GM12878 (cell line): ENCODE measurements at regions not wholly inside any gene's neighbourhood (a gene's known extent, or its start where the extent isn't known, plus 50 kb on each side); places are given as distances from the start of the nearest gene placed in this dataset.

Experiments
- ATAC-seq: fragments of 200-7000 bp; cut with Tn5 transposase; 3 replicates; pipeline ENCODE4 v1.9.1; 2020; ENCODE audit warnings: mild to moderate bottlenecking, moderate library complexity
- BruUV-seq: library from RNA; stranded (reverse); fragments of 400-500 nt; replicated peaks from 2 replicates; lab custom pipeline; 2021; lab: Mats Ljungman, UMichigan
- CTCF ChIA-PET: fragments of 300-600 bp; sonication (Branson Sonifier 250); formaldehyde crosslinking; extraction: SDS; loops from one replicate; lab custom pipeline; 2021; ENCODE audit warnings: inconsistent platforms; lab: Yijun Ruan, JAX
- POLR2A ChIA-PET: fragments of 350-600 bp; formaldehyde crosslinking; extraction: SDS; loops from one replicate; lab custom pipeline; 2021; ENCODE audit warnings: inconsistent platforms; lab: Charles Lee
- RAD21 ChIA-PET: fragments of 300-600 bp; sonication (Branson Sonifier 250); formaldehyde crosslinking; loops from one replicate; lab custom pipeline; 2023; ENCODE audit warnings: antibody characterized with exemption; ENCODE audit not compliant: unreplicated experiment; lab: Charles Lee
- SMC1A ChIA-PET: fragments of 300-600 bp; sonication (Branson Sonifier 250); formaldehyde crosslinking; loops from one replicate; lab custom pipeline; 2023; ENCODE audit not compliant: unreplicated experiment, uncharacterized antibody; lab: Charles Lee
- DNase-seq: peaks from one replicate; pipeline ENCODE4 v3.0.0-alpha.2; 2011; ENCODE audit warnings: low read depth, low spot score
- FAIRE-seq: peaks from 3 replicates; lab custom pipeline; 2011; peaks lifted over from hg19 to GRCh38; lab: Jason Lieb, UNC
- H2AFZ ChIP-seq: 2 replicates; pipeline ENCODE4 v1.6.0; 2011; ENCODE audit warnings: low read depth, low read length, control low read depth; ENCODE audit not compliant: control insufficient read depth
- H3K27ac ChIP-seq: 2 replicates; pipeline ENCODE4 v1.5.1; 2011; ENCODE audit warnings: control low read depth; ENCODE audit not compliant: control insufficient read depth, insufficient read depth
- H3K27me3 ChIP-seq, 2 experiments: replicated peaks in 1 of 2; 2 replicates each; pipeline versions ENCODE4 v1.6.0 to v1.6.1; 2011; ENCODE audit warnings: low read length in 1 of 2; ENCODE audit not compliant: control insufficient read depth in 2 of 2, insufficient read depth in 2 of 2
- H3K36me3 ChIP-seq, 2 experiments: 2 replicates each; pipeline ENCODE4 v1.5.1; 2011; ENCODE audit warnings: low read length in 1 of 2; ENCODE audit not compliant: control insufficient read depth in 2 of 2, insufficient read depth in 2 of 2
- H3K4me1 ChIP-seq: 2 replicates; pipeline ENCODE4 v1.6.1; 2011; ENCODE audit warnings: mild to moderate bottlenecking, low read length, moderate library complexity, mixed read lengths; ENCODE audit not compliant: control insufficient read depth, insufficient read depth
- H3K4me2 ChIP-seq: 2 replicates; pipeline ENCODE4 v1.6.0; 2011; ENCODE audit warnings: control low read depth; ENCODE audit not compliant: control insufficient read depth, insufficient read depth
- H3K4me3 ChIP-seq: fragments of 200-600 bp; sonication (generic); 2 replicates; pipeline ENCODE4 v1.5.1; 2016
- H3K79me2 ChIP-seq: 2 replicates; pipeline ENCODE4 v1.6.0; 2011; ENCODE audit warnings: low read length; ENCODE audit not compliant: control insufficient read depth, insufficient read depth
- H3K9ac ChIP-seq: 2 replicates; pipeline ENCODE4 v1.8.0; 2011; ENCODE audit warnings: low read length, control low read depth, mixed read lengths; ENCODE audit not compliant: control insufficient read depth, insufficient read depth
- H3K9me3 ChIP-seq: replicated peaks from 3 replicates; pipeline ENCODE4 v1.5.1; 2011; ENCODE audit warnings: mild to moderate bottlenecking, low read length; ENCODE audit not compliant: control insufficient read depth, insufficient read depth
- H4K20me1 ChIP-seq: 2 replicates; pipeline ENCODE4 v1.6.0; 2011; ENCODE audit not compliant: control insufficient read depth, insufficient read depth
- BCL3 ChIP-seq: IDR thresholded peaks from 2 replicates; pipeline ENCODE4 v1.6.1; 2011; ENCODE audit warnings: borderline replicate concordance, low read depth, mild to moderate bottlenecking, moderate library complexity, low read length; ENCODE audit not compliant: insufficient read depth, poor library complexity, severe bottlenecking
- CEBPZ ChIP-seq: fragments of 150-350 bp; IDR thresholded peaks from 2 replicates; pipeline ENCODE4 v1.6.1; 2016; ENCODE audit warnings: low read depth, low read length
- ELK1 ChIP-seq: IDR thresholded peaks from 2 replicates; pipeline ENCODE4 v1.6.1; 2012; ENCODE audit warnings: low read depth, low read length, improper control_type of control experiment
- FOS ChIP-seq: IDR thresholded peaks from 3 replicates; pipeline ENCODE4 v1.6.1; 2011; ENCODE audit warnings: borderline replicate concordance; ENCODE audit not compliant: insufficient read length; ENCODE audit errors: extremely low read depth
- NFYA ChIP-seq: IDR thresholded peaks from 2 replicates; pipeline ENCODE4 v1.6.1; 2011; ENCODE audit warnings: low read depth, mild to moderate bottlenecking, low read length, improper control_type of control experiment, borderline replicate concordance
- SREBF1 ChIP-seq: IDR thresholded peaks from 2 replicates; pipeline ENCODE4 v1.6.1; 2012; ENCODE audit warnings: mild to moderate bottlenecking, low read length
- TCF12 ChIP-seq: IDR thresholded peaks from 2 replicates; pipeline ENCODE4 v1.6.1; 2011; ENCODE audit warnings: low read depth, mild to moderate bottlenecking, low read length
- TCF3 ChIP-seq: IDR thresholded peaks from 2 replicates; pipeline ENCODE4 v1.6.1; 2012; ENCODE audit warnings: low read depth, mild to moderate bottlenecking, low read length, borderline replicate concordance; ENCODE audit not compliant: insufficient read depth
- ZBTB33 ChIP-seq: fragments of 450-650 bp; IDR thresholded peaks from 2 replicates; pipeline ENCODE4 v1.6.1; 2017; ENCODE audit warnings: mild to moderate bottlenecking
- ZNF24 ChIP-seq: fragments of 450-650 bp; IDR thresholded peaks from 2 replicates; pipeline ENCODE4 v1.6.1; 2017; ENCODE audit warnings: antibody characterized with exemption, mild to moderate bottlenecking
- ZNF622 ChIP-seq: fragments of 450-650 bp; IDR thresholded peaks from 2 replicates; pipeline ENCODE4 v1.6.1; 2017; ENCODE audit warnings: mild to moderate bottlenecking, inconsistent platforms
- WGBS: methylation state at CpG from one replicate; pipeline ENCODE4 v1.1.6; 2016; ENCODE audit warnings: low lambda C conversion rate; ENCODE audit not compliant: insufficient replicate concordance, insufficient coverage; ENCODE audit errors: missing lambda C conversion rate; 5-methylcytosine and 5-hydroxymethylcytosine counted together
- in situ Hi-C: fragments of 300-500 bp; cut with MboI; formaldehyde crosslinking; loops from 9 replicates; pipeline ENCODE4 v1.14.3; 2018; ENCODE audit warnings: mixed read lengths
- intact Hi-C: fragments of 100-400 bp; cut with micrococcal nuclease; formaldehyde crosslinking; loops from one replicate; pipeline ENCODE4 v1.14.2; 2022; ENCODE audit not compliant: unreplicated experiment
- TF ChIP-seq, protein P1 (sequence below): fragments of 450-650 bp; IDR thresholded peaks from 2 replicates; pipeline ENCODE4 v1.6.1; 2017; ENCODE audit warnings: low read depth, mild to moderate bottlenecking, moderate library complexity

GRCh38 chr4:41865306-41865980 lies 69.8 kb upstream of the TMEM33 start:
- Histone ChIP-seq H3K9ac (no peak overlapping the region), H3K79me2 (no peaks in the 10 kb centered on the region), H3K36me3 (no peaks in the 10 kb centered on the region), H3K4me2 (no peak overlapping the region), H3K4me1 (peaks cover 4% of the 10 kb centered on the region), H2AFZ (no peak overlapping the region), H3K9me3 (no peaks in the 10 kb centered on the region; the same call in 2 of the 3 replicates), H3K4me3 (no peak overlapping the region), H3K27me3 (peaks cover 10 to 14% of the 10 kb centered on the region in 2 experiments), H4K20me1 (no peaks in the 10 kb centered on the region), H3K27ac (no peak overlapping the region)
- FAIRE-seq = no peak
- ChIA-PET POLR2A (no interaction called here), CTCF (interaction anchor here (0.7 to 1.1 kb wide), 2 partner anchors 22 to 35 kb away, joined by 3 read pairs; no protein-coding TSS in a partner anchor), SMC1A (no interaction called here), RAD21 (no interaction called here)
- ATAC-seq = no peak
- in situ Hi-C loops = no loop called here
- DNase-seq = no peak
- WGBS = 36% methylated on average over 33 of the region's 33 CpGs
- intact Hi-C loops = no loop called here
- no TSS peak for BruUV-seq
- no peak for TF ChIP-seq FOS
- TF ChIP-seq, protein P1, sequence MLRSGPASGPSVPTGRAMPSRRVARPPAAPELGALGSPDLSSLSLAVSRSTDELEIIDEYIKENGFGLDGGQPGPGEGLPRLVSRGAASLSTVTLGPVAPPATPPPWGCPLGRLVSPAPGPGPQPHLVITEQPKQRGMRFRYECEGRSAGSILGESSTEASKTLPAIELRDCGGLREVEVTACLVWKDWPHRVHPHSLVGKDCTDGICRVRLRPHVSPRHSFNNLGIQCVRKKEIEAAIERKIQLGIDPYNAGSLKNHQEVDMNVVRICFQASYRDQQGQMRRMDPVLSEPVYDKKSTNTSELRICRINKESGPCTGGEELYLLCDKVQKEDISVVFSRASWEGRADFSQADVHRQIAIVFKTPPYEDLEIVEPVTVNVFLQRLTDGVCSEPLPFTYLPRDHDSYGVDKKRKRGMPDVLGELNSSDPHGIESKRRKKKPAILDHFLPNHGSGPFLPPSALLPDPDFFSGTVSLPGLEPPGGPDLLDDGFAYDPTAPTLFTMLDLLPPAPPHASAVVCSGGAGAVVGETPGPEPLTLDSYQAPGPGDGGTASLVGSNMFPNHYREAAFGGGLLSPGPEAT = no peak
- TF ChIP-seq TCF12 = no peak
- no peak for TF ChIP-seq CEBPZ
- no peak for TF ChIP-seq ZNF622
- no peak for TF ChIP-seq BCL3
- TF ChIP-seq ELK1 = no peak
- TF ChIP-seq NFYA = no peak
- TF ChIP-seq SREBF1 = no peak
- no peak for TF ChIP-seq TCF3
- no peak for TF ChIP-seq ZNF24
- no peak for TF ChIP-seq ZBTB33
